GM18861 (cell line): ENCODE measurements at regions not wholly inside any gene's neighbourhood (a gene's known extent, or its start where the extent isn't known, plus 50 kb on each side); places are given as distances from the start of the nearest gene placed in this dataset.

Source experiments
- ATAC-seq: cut with Tn5 transposase; IDR thresholded peaks from one replicate; pipeline ENCODE4 v1.9.1; 2021; ENCODE audit not compliant: unreplicated experiment

DNA sequence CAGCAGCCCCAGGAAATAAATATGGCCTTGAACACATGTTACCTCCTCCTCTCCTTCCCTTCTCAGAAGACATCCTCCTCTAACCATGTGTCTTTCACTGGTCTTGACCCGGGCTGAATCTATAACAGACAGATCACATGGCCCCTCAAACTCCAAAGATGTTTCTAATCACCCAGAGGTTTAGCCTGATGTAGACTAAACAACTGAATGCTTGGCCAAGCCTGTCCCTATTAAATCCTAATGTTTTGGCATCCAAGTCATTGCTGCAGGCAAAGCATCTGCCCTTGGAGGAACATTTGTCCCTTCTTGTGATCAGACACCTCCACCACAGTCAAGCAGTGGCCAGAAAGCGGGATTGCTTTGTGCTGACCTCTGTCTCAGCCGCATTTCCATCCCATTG is 65.5 kb downstream of the ANKRD60 start:
- ATAC-seq = no peak

DNA sequence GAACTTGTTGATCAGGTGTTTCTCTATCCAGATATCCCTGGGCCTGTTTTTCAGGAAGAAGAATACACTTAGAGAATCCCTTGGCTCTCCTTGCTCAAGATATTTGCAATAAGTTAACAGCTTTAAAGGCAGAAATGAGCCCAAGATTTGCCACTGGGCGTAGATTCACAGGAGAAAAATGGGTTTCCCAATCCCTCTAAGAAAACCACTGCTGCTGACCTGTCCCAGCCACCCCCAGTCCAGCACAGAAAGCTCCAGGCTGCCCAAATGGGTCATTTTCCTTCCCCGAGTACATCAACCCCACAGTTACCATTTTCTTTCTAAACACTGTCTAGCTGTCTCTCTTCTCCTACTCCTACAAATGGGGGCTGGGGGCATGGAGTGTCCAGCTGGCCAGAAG is 67.3 kb downstream of the ANKRD60 start:
- ATAC-seq = no peak

DNA sequence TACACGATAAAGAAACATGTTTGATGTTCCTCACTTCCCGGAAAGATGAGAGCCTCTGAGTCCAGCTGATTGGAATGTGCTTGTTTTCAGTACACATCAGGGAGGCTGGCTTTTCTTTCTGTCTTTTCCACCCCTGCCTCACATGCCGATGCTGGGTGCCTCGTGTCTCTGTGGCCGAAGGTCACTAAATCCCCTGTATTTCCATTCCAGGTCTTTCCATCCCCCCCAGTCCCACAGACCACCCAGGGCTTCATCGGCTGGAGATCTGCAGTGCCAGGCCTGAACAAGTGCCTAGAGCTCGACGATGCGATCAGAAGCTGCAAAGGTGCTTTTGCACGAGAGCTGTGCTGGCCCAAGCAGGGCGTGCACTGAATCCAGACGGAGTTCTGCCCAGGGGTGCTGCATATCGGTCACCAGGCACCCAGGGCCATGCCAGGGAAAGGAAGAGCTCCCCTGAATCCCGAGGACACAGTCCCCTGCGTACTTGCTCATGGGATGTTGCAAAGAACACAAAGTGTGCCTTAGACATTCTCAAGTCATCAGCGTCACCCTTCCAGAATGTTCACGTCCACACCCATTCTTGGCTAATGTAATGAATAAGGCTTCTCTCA is 67.9 kb downstream of the ANKRD60 start:
- ATAC-seq = no peak

DNA sequence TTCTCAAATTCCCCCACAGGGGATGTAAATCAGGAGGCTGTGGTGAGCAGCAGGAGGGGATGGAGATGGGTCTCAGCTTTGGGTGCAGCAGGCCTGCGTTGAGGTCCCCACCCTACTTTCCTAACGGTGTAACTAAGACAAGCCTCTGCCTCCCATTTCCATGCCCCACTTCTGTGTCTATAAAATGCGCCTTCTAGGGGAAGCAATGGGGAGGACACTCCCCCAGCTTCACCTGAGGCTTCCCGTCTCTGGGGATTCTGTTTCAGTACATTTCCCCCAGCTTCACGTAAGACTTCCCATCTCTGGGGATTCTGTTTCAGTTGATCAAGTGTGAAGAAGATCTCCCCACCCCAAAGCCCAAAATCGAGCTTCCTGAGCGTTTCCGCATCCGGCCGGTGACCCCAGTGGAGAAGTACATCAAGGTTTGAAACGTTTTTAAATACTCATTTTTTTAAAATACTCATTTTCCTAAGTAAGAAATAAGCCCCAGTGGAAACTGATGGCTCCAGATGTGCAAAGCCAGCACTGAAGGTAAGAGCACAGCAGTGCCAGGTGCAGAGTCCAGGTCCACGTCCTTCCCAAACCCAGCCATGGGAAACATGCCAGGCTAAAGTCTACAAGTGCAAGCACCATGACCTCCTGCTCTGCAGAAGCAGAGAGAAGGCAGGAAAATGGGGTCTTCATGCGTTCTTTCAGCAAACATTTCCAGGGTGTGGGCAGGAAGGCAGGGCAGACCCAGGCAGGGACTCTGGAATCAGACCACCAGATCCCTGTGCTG is 73.1 kb downstream of the ANKRD60 start:
- no peak for ATAC-seq

DNA sequence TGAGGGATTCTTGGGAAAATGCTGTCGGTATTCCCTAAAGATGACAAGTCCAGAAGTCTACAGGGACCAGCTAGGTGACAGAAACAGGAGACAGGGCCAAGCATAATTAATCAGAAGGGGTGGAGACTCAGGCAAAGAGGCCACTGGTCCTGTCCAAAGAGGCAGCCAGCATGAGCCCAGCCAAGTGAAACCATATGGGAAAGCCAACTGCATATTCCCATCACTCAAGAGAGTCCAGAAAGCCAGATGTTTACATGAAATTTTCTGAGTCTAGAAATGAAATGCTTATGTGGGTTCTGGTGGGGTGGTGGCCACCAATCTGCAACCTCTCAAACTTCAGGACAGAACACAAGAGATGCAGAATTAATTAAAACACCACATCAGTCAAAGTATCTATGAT is 74.3 kb downstream of the ANKRD60 start:
- no peak for ATAC-seq

DNA sequence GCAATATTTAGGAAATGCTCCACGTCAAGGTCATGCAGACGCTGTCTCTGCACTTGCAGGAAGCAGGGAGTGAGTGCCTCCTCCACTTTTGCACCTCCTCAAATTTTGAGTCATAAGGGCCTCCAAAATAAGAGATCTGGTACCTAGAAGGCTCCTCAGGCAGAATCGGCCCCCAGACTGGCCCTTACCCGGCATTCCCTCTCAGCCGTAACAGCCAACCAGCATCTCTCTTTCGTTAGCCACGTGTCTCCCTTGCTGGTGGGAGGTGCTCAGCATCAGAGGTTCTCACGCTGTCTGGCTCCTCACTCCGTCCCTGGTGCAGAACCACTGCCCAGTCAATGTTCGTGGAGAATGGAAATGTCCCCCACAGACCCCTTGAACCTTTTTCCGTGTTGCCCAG is 75.3 kb downstream of the ANKRD60 start:
- ATAC-seq = no peak

DNA sequence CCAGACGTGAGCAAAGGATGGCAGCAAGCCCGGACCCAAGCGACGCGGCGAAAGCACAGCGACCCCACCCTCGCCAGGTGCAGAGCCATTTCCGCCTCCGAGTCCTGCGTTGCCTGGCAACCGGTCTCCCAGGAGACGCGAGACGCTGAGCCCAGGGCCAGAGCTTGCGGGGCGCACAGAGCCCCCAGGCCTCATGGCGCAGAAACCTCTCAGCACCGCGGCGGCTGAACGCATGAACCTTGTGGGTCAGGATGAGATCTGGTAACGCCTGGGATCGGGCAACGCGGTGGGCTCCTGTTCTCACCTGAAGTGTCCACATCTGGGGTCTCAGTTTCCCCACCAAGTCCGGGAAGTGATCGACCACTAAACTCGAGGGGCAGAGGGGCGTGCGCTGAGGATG is 77.7 kb downstream of the ANKRD60 start:
- no peak for ATAC-seq

DNA sequence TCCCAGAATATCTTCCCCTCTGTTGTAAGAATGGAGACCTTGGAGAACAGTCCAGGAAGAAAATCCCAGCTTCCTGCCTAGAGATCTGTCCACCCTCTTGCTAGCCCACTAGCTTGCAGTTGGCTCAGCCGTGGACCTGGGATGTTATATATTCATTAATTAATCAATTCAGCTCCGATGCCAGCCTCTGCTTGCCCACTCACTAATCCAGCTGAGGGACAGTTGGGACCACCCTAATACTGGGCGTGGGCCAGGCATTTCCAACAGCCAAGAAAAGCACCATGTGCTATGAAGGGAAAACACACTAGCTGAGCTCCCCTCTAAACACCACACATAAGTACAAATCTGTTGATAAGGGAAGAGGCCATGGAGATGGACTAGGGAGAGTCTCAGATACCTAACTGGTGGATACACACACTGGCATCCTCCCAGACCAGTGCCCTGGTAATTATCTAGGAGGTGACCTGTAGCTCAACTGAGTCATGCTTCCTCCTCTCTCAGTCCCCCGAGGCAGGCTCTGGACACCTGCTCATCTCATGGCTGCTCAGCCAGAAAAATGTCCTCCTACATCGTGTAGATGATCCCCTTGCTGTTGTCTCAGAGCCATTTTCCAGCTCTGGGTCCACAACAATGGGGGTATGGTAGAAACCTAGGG is 78.9 kb downstream of the ANKRD60 start:
- ATAC-seq = no peak

DNA sequence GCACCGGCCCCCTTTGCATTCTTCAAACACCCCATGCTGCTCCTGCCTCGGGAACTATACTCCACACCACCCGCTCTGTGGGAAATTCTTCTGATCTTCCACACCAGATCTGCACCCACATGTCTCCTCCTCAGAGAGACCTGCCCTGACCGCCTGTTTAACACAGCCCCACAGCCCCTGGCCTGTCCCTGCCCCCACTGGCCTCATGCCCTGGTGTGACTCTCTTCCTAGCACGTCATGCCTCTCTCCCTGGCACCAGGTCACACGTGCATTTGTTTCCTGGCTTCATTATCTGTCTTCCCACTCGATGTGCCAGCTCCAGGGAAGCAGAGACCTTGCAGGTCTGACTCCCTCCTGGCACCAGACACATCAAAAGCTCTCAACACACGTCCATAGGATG is 79.6 kb downstream of the ANKRD60 start:
- no peak for ATAC-seq

DNA sequence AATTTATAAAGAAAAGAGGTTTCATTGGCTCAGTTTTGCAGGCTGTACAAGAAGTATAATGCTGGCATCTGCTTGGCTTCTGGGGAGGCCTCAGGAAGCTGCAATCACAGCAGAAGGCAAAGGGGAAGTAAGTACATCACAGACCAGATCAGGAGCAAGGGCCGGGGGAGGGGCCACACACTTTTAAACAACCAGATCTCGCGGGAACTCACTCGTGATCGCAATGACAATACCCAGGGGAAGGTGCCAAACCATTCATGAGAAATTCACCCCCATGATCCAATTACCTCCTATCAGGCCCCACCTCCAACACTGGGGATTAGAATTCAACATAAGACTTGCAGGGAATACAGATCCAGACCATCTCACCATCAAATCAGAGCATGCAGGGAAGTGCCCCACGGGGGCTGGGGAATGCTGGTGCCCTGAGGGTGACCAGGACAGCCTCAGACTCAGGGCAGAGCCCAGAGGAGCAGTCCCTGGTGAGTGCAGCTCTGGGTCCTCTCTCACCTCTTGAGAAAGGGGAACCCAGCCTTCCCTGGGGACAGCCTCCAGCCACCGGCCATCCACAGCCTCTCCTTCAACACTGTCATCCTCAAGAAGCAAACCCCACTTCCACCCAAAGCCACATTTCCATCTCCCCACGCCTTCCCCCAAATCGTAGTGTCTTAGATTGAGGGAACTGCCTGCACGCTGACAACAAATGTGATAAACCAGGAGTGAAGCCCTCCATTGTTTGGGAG is 80.7 kb downstream of the ANKRD60 start:
- no peak for ATAC-seq

DNA sequence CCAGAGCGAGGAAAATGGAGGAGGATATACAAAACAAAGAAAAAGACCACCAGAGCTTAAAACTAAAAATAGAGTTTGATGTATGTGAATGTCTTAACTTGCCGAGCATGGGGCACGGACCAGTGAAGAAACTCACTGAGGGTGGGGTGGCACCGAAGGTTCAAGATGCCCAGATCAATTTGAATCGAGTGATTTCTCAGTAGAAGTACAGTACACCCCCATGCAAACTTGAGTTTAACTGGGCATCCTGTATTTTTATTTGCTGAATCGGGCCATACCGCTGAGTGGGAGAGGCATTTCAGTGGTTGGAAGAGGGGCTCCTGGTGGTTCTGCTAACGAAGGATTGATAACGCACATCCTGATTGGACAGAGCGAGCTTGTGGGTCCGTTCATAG is 81.7 kb downstream of the ANKRD60 start:
- no peak for ATAC-seq

DNA sequence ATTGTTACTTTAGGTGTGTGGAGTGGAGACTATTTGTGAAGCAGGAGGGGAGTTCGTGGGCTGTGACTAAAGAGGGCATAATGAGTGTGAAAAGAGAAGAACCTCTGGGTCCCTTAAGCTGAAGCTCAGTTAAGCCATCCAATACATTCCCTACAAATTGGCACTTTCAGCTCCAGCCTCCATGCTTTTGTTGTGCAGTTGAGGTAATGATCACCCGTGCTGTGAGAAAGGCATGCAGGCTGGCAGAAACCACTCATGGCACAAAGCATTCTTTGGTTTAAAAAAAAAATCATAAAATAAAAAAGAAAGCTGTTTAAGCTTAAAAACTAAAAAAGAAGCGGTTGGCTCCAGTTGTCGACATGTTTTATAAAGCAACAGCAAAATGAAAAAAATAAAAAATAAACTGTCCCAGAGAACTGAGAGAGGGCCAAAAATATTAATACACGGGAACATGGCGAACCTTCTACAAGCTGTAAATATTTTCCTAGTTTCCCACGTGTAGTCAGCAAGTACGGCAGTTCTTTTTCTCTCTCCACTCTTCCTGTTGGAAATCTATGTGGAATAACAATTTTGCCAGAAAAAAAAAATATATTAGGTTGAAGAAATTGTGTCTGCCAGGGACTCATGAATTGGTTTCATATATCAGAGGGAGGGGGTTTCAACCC is 82.2 kb downstream of the ANKRD60 start:
- ATAC-seq = no peak

DNA sequence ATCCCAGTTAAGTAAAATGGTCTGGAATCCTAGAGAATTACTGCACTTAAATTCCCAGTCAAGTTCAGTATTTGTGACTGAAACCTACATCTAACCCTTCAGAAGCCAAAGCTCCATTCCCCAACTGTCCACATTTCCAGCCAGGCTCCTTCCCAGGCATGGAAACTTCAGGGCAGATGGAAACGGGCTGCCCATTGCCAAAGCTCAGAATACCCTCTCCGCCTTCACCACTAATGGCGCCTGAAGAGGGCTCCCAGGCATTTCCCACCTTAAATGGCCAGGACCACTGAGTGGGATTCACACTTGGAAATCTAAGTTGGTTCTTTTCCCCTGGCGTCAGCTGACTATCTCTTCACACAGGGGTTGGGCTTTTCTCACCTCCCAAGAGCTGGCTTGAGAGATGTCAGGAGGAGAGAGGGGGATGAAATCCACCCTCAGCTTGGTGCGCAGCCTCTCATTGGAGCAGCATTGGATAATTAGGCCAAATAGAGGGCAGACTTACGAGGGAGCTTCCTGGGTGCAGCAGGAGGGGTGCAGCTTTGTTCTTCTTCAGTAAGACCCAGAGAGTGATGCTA is 82.9 kb downstream of the ANKRD60 start:
- ATAC-seq = no peak

DNA sequence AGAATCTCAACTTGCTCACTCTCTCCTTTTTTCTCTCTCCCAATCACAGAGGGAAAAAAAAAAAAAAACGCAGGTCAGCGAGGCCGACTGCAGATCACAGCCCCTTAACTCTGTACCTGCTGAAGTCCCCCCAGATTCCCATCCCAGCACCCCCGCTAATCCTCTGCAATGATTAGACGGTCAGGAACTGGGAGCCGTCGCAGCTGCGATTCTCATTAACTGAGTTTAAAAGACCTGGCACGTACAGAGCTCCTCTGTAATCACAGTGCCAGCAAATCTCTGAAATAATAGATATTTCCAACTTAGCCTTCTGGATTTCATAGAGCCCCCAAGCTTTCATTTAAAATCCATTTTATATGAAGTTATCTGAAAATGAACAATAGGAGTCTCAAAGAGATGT is 84.4 kb downstream of the ANKRD60 start:
- ATAC-seq = no peak

DNA sequence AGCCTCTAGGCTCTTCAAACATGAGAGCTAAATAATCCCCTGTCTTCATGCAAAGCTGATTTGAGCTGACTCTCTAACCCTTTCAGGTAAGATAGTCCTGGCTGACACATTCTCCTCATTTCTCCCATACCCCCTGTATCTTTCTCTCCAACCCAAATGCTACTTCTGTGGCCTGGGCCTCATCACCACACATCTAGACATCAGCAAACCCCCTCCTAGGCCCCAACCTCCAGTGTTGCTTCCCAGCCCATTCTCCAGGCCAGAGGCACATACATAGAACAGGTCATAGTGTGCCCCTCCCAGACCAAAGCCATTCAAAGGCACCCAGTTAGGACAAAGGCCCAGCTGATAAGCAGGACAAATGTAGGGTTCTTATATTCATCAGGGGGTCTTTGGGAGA is 84.9 kb downstream of the ANKRD60 start:
- ATAC-seq = no peak

DNA sequence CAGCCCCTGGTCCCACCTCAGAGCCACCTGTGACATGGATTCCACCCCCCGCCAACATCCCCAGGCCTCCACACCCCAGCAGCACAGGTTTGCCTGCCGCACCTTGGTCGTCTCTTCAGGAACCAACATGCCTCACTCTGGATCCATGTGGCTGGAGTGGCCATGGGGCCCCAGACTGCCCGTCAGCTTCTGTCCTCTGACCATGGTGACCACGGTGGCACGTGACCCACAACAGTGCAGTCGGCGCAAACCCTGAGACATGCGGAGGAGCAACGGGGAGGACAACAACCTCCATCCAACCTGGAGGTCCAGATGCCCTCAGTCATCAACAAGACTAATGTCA is 85.6 kb downstream of the ANKRD60 start:
- no peak for ATAC-seq

DNA sequence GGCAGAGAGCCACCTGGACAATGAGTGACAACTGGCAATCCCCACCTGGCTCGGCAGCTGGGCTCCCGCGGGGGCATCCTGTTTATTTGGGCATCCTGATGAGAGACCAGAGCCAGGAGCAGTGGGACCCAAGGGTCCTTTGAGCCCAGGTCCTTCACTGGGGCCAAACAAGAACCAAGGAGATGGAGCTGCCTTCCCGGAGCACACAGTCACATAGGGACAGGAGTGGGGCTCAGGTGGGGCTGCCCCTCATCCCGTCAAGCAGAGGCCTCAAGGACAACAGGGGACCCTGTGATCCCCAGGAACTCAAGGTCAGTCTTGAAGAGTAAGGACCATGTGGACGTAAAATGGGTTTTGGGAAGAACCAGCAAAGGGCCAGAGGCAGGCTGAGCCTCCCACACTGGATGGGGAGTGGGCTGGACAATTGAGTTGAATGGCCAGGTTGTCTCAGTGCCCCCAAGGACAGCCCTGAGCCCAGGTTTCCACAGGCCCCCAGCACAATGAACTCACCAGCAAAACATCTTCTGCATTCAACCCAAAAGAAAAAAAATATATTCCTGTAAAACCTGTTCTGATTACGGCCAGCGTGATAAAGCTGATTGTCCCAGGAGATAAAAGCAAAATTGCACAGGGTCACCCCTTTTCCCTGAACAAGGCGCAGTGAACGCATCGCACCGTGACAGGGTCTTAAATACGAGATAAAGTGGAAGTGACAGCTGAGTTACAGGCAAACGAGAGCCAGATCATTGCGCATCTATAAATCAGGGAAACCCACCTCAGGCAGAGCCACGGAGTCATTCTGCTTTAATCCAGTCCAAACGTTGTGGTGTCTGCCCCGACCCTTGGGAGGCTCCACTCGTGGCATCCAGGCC is 86.2 kb downstream of the ANKRD60 start:
- no peak for ATAC-seq

DNA sequence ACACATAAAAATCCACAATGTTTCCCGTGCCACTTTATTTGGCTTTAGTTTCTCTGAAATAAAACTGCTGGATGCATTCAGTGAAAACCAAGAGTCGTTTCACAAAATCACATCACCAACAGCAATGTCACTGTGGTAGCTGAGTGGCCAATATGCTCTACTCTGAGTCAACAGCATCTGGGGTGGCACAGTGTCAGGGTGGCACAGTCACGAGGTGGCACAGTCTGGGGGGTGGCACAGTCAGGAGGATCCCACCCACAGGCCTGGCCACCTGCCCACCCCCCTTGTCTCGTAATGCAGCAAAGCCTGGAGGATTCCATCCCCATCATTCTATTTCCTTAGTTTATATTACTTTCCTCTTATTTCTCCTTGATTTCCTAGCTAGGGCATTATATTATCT is 87.0 kb downstream of the ANKRD60 start:
- ATAC-seq = no peak

DNA sequence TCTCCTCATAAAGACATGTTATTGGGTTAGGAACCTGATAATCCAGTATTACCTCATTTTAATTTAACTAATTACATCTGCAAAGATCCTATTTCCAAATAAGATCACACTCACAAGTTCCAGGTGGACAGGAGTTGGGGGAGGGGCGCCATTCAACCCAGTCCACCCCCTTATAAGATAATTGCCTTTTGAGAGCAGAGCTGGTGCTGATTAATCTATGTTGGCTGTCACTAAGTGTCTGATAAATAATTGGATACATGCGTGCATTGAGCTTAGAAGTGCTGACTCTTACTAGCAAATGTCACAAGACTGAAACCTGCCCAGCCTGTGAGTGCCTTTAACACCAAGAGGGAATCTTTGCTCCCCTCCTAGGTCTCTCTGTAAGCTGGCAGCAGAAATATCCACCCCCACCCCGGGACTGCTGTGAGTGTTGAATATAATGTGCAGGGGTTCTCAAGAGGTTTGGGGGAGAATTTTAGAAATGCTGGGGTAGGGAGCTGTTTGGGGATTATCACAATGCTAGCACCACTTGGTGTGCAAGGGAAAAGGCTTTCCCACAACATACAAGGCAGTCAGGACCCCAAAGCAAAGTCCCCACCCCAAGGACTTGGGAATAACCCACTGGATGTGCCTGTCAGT is 87.5 kb downstream of the ANKRD60 start:
- no peak for ATAC-seq
